ENCODE measurements at regions not wholly inside any gene's neighbourhood (a gene's known extent, or its start where the extent isn't known, plus 50 kb on each side); places are given as distances from the start of the nearest gene placed in this dataset.

DNA sequence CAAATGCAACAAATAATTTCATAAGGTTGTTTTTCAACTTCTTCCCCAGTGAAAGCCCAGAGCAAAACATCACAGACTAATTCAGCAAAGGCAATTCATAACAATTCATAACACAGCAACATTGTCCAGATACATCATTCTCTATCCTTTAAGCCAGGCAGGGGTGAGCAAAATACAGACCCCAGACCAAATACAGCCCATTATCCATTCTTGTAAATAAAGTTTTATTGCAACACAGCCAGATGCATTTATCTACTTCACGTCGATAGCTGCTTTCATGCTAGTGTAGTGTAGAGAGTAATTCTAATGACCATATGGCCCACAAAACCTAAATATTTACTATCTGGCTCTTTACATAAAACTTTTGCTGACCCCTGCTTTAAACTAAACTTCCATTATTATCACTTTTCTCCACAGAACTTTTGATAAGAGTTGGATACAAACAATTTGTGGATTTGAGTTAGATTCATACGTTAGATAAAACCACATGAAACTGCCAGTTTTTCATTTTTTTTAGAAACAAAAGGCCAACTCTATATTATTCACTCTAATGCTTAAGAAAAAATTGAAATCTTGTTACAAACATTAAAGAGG lies 174.4 kb downstream of the DUSP6 start:
- H3K4me3 ChIP-seq (ENCODE audit: insufficient read depth, low read depth, low read length): no peak overlapping the region
- no peaks in the 10 kb centered on the region for H3K9me3 ChIP-seq (ENCODE audit: control insufficient read depth, low read length)
- H3K36me3 ChIP-seq (ENCODE audit: control insufficient read depth, insufficient read depth, low read length): no peaks in the 10 kb centered on the region
- no peak overlapping the region for H3K27ac ChIP-seq (ENCODE audit: insufficient read depth, low read depth, low read length, poor library complexity, severe bottlenecking)
- H3K4me1 ChIP-seq (ENCODE audit: control insufficient read depth, insufficient read depth, low read length): no peaks in the 10 kb centered on the region
- WGBS, 2 experiments: 100% methylated on average over 1 of the region's 3 CpGs; no CpG with 5 or more reads in 1 of the 2 experiments
- H3K27me3 ChIP-seq (ENCODE audit: control insufficient read depth, insufficient read depth, low read length, poor library complexity, severe bottlenecking): no peaks in the 10 kb centered on the region

DNA sequence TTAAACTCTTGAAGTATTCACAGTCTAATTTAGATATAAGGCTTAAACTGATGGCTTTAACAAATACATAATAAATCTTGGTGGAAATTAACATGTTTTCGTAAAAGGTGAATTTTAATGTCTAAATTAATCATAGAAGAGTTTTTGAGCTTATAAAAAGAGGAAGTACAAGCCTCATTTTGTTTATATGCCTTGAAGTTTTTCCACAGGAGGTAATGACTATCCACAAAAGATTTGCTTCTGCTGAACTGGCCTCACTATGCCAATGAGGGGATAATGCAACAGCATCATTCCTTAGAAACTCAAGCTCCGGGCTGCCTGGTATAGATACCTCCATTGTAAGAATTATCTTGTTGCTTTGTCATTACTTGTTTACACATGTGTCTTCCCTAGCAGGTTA lies 175.6 kb downstream of the DUSP6 start:
- Histone ChIP-seq H3K36me3 (ENCODE audit: control insufficient read depth, insufficient read depth, low read length) (no peaks in the 10 kb centered on the region), H3K27me3 (ENCODE audit: control insufficient read depth, insufficient read depth, low read length, poor library complexity, severe bottlenecking) (no peaks in the 10 kb centered on the region), H3K4me3 (ENCODE audit: insufficient read depth, low read depth, low read length) (no peak overlapping the region), H3K9me3 (ENCODE audit: control insufficient read depth, low read length) (no peaks in the 10 kb centered on the region), H3K4me1 (ENCODE audit: control insufficient read depth, insufficient read depth, low read length) (no peaks in the 10 kb centered on the region), H3K27ac (ENCODE audit: insufficient read depth, low read depth, low read length, poor library complexity, severe bottlenecking) (no peak overlapping the region)
- 78 to 82% methylated on average over 1 to 2 of the region's 2 CpGs for WGBS, 2 experiments

DNA sequence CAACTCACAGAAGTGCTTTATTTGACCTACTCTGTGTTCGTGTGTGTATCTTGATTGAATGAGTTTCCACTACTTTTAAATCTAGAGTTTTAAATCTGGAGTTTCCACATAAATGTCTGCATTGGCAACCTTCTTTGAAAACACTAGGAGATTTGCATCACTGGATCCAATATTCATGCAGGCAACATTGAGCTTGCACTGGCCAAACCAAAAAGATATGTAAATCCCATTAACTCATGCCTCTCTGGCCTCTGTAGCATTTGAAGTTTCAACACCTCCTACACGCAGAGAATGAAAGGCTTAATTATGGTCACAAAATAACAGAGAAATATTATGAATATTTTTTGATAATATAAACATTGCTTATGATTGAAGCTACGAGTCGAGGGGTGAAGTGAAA lies 178.6 kb downstream of the DUSP6 start:
- Histone ChIP-seq H3K4me3 (ENCODE audit: insufficient read depth, low read depth, low read length) (no peak overlapping the region), H3K36me3 (ENCODE audit: control insufficient read depth, insufficient read depth, low read length) (no peaks in the 10 kb centered on the region), H3K4me1 (ENCODE audit: control insufficient read depth, insufficient read depth, low read length) (no peaks in the 10 kb centered on the region), H3K27me3 (ENCODE audit: control insufficient read depth, insufficient read depth, low read length, poor library complexity, severe bottlenecking) (no peaks in the 10 kb centered on the region), H3K27ac (ENCODE audit: insufficient read depth, low read depth, low read length, poor library complexity, severe bottlenecking) (no peak overlapping the region), H3K9me3 (ENCODE audit: control insufficient read depth, low read length) (no peaks in the 10 kb centered on the region)
- WGBS, 2 experiments: 92 to 98% methylated on average over 2 to 3 of the region's 4 CpGs

DNA sequence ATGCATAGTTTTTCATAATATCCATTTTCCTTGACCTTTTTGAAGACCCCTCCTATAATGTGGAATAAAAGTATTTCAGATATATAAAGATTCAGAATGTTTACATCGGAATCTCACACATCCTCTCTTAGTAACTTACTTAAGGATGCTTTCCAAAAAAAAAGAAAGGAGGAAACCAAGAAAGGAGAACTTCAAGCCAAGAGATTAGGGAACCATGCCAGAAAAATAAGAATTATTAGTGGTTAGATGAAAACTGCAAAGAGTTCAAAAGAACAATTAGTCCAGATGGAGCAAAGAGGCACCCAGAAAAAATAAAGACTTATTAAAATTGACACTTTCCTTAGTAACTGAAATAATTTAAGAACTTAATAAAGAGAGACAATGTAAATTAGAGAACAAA lies 179.2 kb downstream of the DUSP6 start:
- Histone ChIP-seq H3K4me3 (ENCODE audit: insufficient read depth, low read depth, low read length) (no peak overlapping the region), H3K36me3 (ENCODE audit: control insufficient read depth, insufficient read depth, low read length) (no peaks in the 10 kb centered on the region), H3K27me3 (ENCODE audit: control insufficient read depth, insufficient read depth, low read length, poor library complexity, severe bottlenecking) (no peaks in the 10 kb centered on the region), H3K27ac (ENCODE audit: insufficient read depth, low read depth, low read length, poor library complexity, severe bottlenecking) (no peak overlapping the region), H3K9me3 (ENCODE audit: control insufficient read depth, low read length) (no peaks in the 10 kb centered on the region), H3K4me1 (ENCODE audit: control insufficient read depth, insufficient read depth, low read length) (no peaks in the 10 kb centered on the region)
- no CpG with 5 or more reads among the region's 1 CpG for WGBS, 2 experiments

DNA sequence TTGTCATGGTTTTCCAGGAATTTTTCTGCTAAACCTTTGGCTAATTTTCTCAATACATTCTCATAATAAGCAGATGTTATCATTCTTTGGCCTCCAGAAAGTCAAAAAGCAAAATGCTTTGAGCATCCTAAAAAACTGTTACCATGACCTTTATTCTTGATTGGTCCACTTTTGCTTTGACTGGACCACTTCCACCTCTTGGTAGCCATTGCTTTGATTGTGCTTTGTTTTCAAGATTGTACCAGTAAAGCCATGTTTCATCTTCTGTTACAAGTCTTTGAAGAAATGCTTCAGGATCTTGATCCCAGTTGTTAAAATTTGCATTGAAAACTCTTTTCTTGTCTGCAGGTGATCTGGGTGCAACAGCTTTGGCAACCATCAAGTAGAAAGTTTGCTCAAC lies 180.1 kb downstream of the DUSP6 start:
- no peaks in the 10 kb centered on the region for H3K9me3 ChIP-seq (ENCODE audit: control insufficient read depth, low read length)
- no peaks in the 10 kb centered on the region for H3K36me3 ChIP-seq (ENCODE audit: control insufficient read depth, insufficient read depth, low read length)

DNA sequence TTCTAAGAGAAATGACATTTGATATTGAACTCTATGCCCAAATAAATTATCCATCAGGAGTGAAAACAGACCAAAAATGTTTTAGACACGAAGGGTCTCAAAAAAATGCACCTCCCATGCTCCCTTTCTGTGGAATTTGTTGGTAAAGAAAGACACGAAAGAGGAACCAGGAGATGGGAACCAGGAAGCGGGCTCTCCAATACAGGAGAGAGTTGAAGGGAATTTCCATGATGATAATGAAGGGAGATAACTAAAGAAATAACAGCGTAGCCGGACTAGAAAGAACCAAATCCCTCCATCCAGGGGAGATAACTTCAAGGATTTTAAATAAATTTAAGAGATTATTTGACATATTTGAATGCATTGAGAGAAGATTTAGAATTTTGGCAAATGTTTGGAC lies 183.0 kb downstream of the DUSP6 start:
- H3K4me3 ChIP-seq (ENCODE audit: insufficient read depth, low read depth, low read length): no peak overlapping the region
- no peaks in the 10 kb centered on the region for H3K9me3 ChIP-seq (ENCODE audit: control insufficient read depth, low read length)
- H3K36me3 ChIP-seq (ENCODE audit: control insufficient read depth, insufficient read depth, low read length): no peaks in the 10 kb centered on the region
- WGBS, 2 experiments: 96% methylated on average over 4 to 5 of the region's 5 CpGs
- no peaks in the 10 kb centered on the region for H3K27me3 ChIP-seq (ENCODE audit: control insufficient read depth, insufficient read depth, low read length, poor library complexity, severe bottlenecking)
- H3K4me1 ChIP-seq (ENCODE audit: control insufficient read depth, insufficient read depth, low read length): no peaks in the 10 kb centered on the region
- no peak overlapping the region for H3K27ac ChIP-seq (ENCODE audit: insufficient read depth, low read depth, low read length, poor library complexity, severe bottlenecking)

More for the DNA sequence above, 180.1 kb downstream of the DUSP6 start:
- Histone ChIP-seq H3K4me1 (ENCODE audit: control insufficient read depth, insufficient read depth, low read length) (no peaks in the 10 kb centered on the region), H3K4me3 (ENCODE audit: insufficient read depth, low read depth, low read length) (no peak overlapping the region), H3K27ac (ENCODE audit: insufficient read depth, low read depth, low read length, poor library complexity, severe bottlenecking) (no peak overlapping the region), H3K27me3 (ENCODE audit: control insufficient read depth, insufficient read depth, low read length, poor library complexity, severe bottlenecking) (no peaks in the 10 kb centered on the region)

DNA sequence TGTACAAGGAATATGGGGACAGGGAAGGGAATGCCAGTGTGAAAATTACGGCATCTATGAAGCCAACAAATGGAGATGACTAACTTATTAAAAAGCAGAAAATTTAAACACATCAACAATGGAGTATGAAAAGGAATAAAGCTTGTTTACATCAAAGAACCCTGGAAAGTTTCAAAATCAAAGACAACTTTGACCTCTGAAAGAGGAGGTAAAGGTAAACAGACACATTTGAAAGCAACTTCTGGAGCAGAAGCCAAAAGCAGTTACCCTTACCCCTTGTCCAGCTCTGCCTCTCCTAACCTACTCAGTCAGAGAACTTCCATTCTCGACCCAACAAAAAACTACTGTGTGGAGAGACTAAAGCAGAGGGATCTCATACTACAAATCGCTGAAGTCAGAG lies 184.3 kb downstream of the DUSP6 start:
- Histone ChIP-seq H3K27ac (ENCODE audit: insufficient read depth, low read depth, low read length, poor library complexity, severe bottlenecking) (no peak overlapping the region), H3K27me3 (ENCODE audit: control insufficient read depth, insufficient read depth, low read length, poor library complexity, severe bottlenecking) (no peaks in the 10 kb centered on the region), H3K9me3 (ENCODE audit: control insufficient read depth, low read length) (no peaks in the 10 kb centered on the region), H3K4me3 (ENCODE audit: insufficient read depth, low read depth, low read length) (no peak overlapping the region), H3K36me3 (ENCODE audit: control insufficient read depth, insufficient read depth, low read length) (no peaks in the 10 kb centered on the region), H3K4me1 (ENCODE audit: control insufficient read depth, insufficient read depth, low read length) (no peaks in the 10 kb centered on the region)
- WGBS, 2 experiments: 92 to 94% methylated on average over 2 of the region's 3 CpGs

DNA sequence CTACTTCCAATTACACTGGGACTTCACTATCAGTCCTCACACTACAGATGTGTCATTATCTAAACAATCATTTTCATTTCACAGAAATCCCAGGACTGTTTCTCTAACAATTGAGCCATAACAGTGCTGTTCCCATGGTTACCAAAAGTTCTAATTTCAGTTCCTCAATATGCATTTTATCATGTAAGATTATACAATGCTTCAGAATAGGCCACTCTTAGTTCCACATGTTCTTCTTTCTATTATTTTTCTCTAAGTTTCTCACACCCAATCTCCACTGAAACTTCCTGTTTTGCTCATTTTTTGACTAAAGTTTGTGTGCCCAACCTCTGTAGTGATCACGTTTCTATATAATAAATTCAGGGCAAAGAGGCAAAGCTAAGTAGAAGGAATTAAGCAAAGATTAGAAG lies 185.8 kb downstream of the DUSP6 start:
- H3K36me3 ChIP-seq (ENCODE audit: control insufficient read depth, insufficient read depth, low read length): no peaks in the 10 kb centered on the region
- no peak overlapping the region for H3K27ac ChIP-seq (ENCODE audit: insufficient read depth, low read depth, low read length, poor library complexity, severe bottlenecking)
- H3K9me3 ChIP-seq (ENCODE audit: control insufficient read depth, low read length): no peaks in the 10 kb centered on the region
- H3K4me1 ChIP-seq (ENCODE audit: control insufficient read depth, insufficient read depth, low read length): no peaks in the 10 kb centered on the region
- H3K4me3 ChIP-seq (ENCODE audit: insufficient read depth, low read depth, low read length): no peak overlapping the region
- H3K27me3 ChIP-seq (ENCODE audit: control insufficient read depth, insufficient read depth, low read length, poor library complexity, severe bottlenecking): no peaks in the 10 kb centered on the region
- WGBS, 2 experiments: 86 to 100% methylated on average over 1 of the region's 1 CpG

DNA sequence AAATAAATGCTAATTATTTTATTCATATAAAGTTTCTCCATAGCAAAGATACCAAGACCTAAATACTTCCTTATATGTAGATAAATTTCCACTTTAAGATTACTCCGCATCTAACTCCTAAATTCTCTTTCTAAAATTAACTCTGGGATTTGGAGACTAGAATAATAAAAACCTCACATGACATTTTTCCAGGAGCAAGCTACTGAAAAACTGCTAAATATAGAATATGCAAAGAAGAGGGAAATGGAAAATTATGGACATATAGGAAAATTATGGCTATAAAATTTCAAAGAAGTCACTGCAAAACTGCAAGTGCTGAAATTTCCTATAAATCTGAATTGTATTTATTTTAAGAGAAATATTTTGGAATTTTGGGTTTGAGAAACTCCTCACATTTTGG lies 186.2 kb downstream of the DUSP6 start:
- no peak overlapping the region for H3K4me3 ChIP-seq (ENCODE audit: insufficient read depth, low read depth, low read length)
- no peaks in the 10 kb centered on the region for H3K4me1 ChIP-seq (ENCODE audit: control insufficient read depth, insufficient read depth, low read length)
- H3K36me3 ChIP-seq (ENCODE audit: control insufficient read depth, insufficient read depth, low read length): no peaks in the 10 kb centered on the region
- no peaks in the 10 kb centered on the region for H3K27me3 ChIP-seq (ENCODE audit: control insufficient read depth, insufficient read depth, low read length, poor library complexity, severe bottlenecking)
- H3K27ac ChIP-seq (ENCODE audit: insufficient read depth, low read depth, low read length, poor library complexity, severe bottlenecking): no peak overlapping the region
- WGBS, 2 experiments: 92% methylated on average over 1 of the region's 1 CpG; no CpG with 5 or more reads in 1 of the 2 experiments
- no peaks in the 10 kb centered on the region for H3K9me3 ChIP-seq (ENCODE audit: control insufficient read depth, low read length)

DNA sequence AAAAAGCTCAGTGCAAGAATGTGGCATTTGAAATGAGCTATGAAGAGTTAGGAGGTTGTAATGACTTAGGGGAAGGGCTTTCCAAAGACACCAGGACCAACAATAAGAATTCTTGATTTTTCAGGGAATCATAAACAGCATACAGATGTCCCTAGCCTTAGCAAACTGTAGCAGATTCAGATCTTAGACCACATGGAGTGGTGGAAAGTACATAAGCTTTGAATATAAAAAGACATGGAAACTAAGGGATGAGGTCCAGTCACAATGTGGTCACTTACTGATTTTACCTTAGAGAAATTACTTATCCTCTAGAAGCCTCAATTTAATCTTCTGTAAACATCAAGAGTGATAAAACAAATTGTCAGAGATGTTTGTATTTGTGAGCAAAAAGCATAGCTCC lies 186.6 kb downstream of the DUSP6 start:
- Histone ChIP-seq H3K27ac (ENCODE audit: insufficient read depth, low read depth, low read length, poor library complexity, severe bottlenecking) (no peak overlapping the region), H3K36me3 (ENCODE audit: control insufficient read depth, insufficient read depth, low read length) (no peaks in the 10 kb centered on the region), H3K27me3 (ENCODE audit: control insufficient read depth, insufficient read depth, low read length, poor library complexity, severe bottlenecking) (no peaks in the 10 kb centered on the region), H3K9me3 (ENCODE audit: control insufficient read depth, low read length) (no peaks in the 10 kb centered on the region), H3K4me1 (ENCODE audit: control insufficient read depth, insufficient read depth, low read length) (no peaks in the 10 kb centered on the region), H3K4me3 (ENCODE audit: insufficient read depth, low read depth, low read length) (no peak overlapping the region)

DNA sequence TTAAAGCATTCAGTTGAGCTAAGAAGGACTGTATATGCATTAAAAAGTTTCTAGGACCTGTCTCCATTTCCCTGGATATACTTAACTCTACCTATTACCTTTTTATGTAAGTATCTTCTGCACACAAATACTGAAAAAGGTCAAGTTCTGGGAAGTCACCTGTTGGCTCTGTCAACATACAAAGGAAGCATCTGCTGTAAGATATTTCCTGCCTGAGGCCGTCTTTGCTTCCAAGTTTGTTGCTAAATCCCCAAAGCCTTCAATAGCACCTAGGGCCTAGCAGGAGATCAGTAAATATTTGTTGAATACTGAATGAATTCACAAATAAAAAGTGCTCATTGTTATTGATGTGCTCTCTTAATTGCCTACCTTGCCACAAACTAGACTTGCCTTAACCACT lies 188.4 kb downstream of the DUSP6 start:
- no peak overlapping the region for H3K27ac ChIP-seq (ENCODE audit: insufficient read depth, low read depth, low read length, poor library complexity, severe bottlenecking)
- no peaks in the 10 kb centered on the region for H3K36me3 ChIP-seq (ENCODE audit: control insufficient read depth, insufficient read depth, low read length)
- H3K27me3 ChIP-seq (ENCODE audit: control insufficient read depth, insufficient read depth, low read length, poor library complexity, severe bottlenecking): no peaks in the 10 kb centered on the region
- 78 to 91% methylated on average over 1 of the region's 1 CpG for WGBS, 2 experiments
- no peaks in the 10 kb centered on the region for H3K9me3 ChIP-seq (ENCODE audit: control insufficient read depth, low read length)
- H3K4me3 ChIP-seq (ENCODE audit: insufficient read depth, low read depth, low read length): no peak overlapping the region
- H3K4me1 ChIP-seq (ENCODE audit: control insufficient read depth, insufficient read depth, low read length): no peaks in the 10 kb centered on the region
